IMR-90 (cell line): ENCODE measurements at regions not wholly inside any gene's neighbourhood (a gene's known extent, or its start where the extent isn't known, plus 50 kb on each side); places are given as distances from the start of the nearest gene placed in this dataset.

Experiments
- ATAC-seq: fragments of 200-7000 bp; cut with Tn5 transposase; 2 replicates; pipeline ENCODE4 v1.9.1; 2020; ENCODE audit warnings: low read depth, mild to moderate bottlenecking, moderate library complexity
- BruUV-seq: library from RNA; stranded (reverse); fragments of 400-500 nt; replicated peaks from 2 replicates; lab custom pipeline; 2021; lab: Mats Ljungman, UMichigan
- CTCF ChIA-PET: fragments of 300-600 bp; formaldehyde crosslinking; extraction: SDS; loops from one replicate; lab custom pipeline; 2021; ENCODE audit warnings: antibody characterized with exemption; lab: Yijun Ruan, JAX
- POLR2A ChIA-PET: fragments of 300-600 bp; sonication (Branson Sonifier 250); formaldehyde crosslinking; loops from one replicate; lab custom pipeline; 2022; ENCODE audit warnings: antibody characterized with exemption; ENCODE audit not compliant: unreplicated experiment; lab: Charles Lee
- DNase-seq: peaks from one replicate; pipeline ENCODE4 v3.0.0; 2013
- H2AFZ ChIP-seq: replicated peaks from 2 replicates; pipeline ENCODE3; 2013; ENCODE audit warnings: low read length, mild to moderate bottlenecking; ENCODE audit not compliant: poor library complexity
- H2AK5ac ChIP-seq: 2 replicates; pipeline ENCODE4 v1.6.1; 2013; ENCODE audit warnings: low read depth, low read length, inconsistent platforms
- H2AK9ac ChIP-seq: replicated peaks from 2 replicates; pipeline ENCODE3; 2013; ENCODE audit warnings: mild to moderate bottlenecking, low read depth, low read length, moderate library complexity; ENCODE audit not compliant: poor library complexity
- H2BK120ac ChIP-seq: 2 replicates; pipeline ENCODE4 v1.6.1; 2013; ENCODE audit warnings: low read depth, low read length, inconsistent platforms
- H2BK15ac ChIP-seq: 3 replicates; pipeline ENCODE4 v1.6.1; 2013; ENCODE audit warnings: low read depth, low read length, inconsistent platforms
- H2BK20ac ChIP-seq: 2 replicates; pipeline ENCODE4 v1.6.1; 2013; ENCODE audit warnings: low read depth, mild to moderate bottlenecking, inconsistent platforms, low read length, moderate library complexity
- H2BK5ac ChIP-seq: 2 replicates; pipeline ENCODE4 v1.6.1; 2013; ENCODE audit warnings: mild to moderate bottlenecking, low read depth, low read length, inconsistent platforms; ENCODE audit not compliant: poor library complexity, severe bottlenecking
- H3K14ac ChIP-seq: replicated peaks from 2 replicates; pipeline ENCODE4 v1.6.1; 2013; ENCODE audit warnings: low read depth, low read length, inconsistent platforms
- H3K18ac ChIP-seq: 2 replicates; pipeline ENCODE4 v1.6.1; 2013; ENCODE audit warnings: low read depth, low read length, control low read depth
- H3K23ac ChIP-seq: 2 replicates; pipeline ENCODE4 v1.6.1; 2013; ENCODE audit warnings: low read depth, low read length, inconsistent platforms
- H3K27ac ChIP-seq: 2 replicates; pipeline ENCODE4 v1.5.1; 2013; ENCODE audit warnings: mild to moderate bottlenecking, control low read depth, low read length; ENCODE audit not compliant: insufficient read depth
- H3K27me3 ChIP-seq: 2 replicates; pipeline ENCODE4 v1.6.1; 2013; ENCODE audit warnings: low read length; ENCODE audit not compliant: control insufficient read depth, insufficient read depth
- H3K36me3 ChIP-seq: 2 replicates; pipeline ENCODE4 v1.6.1; 2013; ENCODE audit warnings: low read length, mixed read lengths; ENCODE audit not compliant: control insufficient read depth, insufficient read depth
- H3K4ac ChIP-seq: 2 replicates; pipeline ENCODE4 v1.6.1; 2013; ENCODE audit warnings: low read depth, low read length, inconsistent platforms
- H3K4me1 ChIP-seq: 2 replicates; pipeline ENCODE4 v1.6.1; 2013; ENCODE audit warnings: low read length, mixed read lengths; ENCODE audit not compliant: control insufficient read depth, insufficient read depth
- H3K4me2 ChIP-seq: 2 replicates; pipeline ENCODE4 v1.6.1; 2013; ENCODE audit warnings: low read depth, mild to moderate bottlenecking, control low read depth, low read length, moderate library complexity
- H3K4me3 ChIP-seq: 2 replicates; pipeline ENCODE4 v1.5.1; 2013; ENCODE audit warnings: low read depth, mild to moderate bottlenecking, control low read depth, low read length, moderate library complexity; ENCODE audit not compliant: insufficient read depth
- H3K56ac ChIP-seq: 2 replicates; pipeline ENCODE4 v1.6.1; 2013; ENCODE audit warnings: low read length, inconsistent platforms; ENCODE audit not compliant: insufficient read depth; ENCODE audit errors: extremely low read depth
- H3K79me1 ChIP-seq, 2 experiments: 2 replicates each; pipeline ENCODE4 v1.6.1; 2013; ENCODE audit warnings: low read length in 2 of 2, inconsistent platforms in 1 of 2, low read depth in 1 of 2
- H3K9ac ChIP-seq: 2 replicates; pipeline ENCODE4 v1.6.1; 2013; ENCODE audit warnings: low read depth, low read length, control low read depth
- H3K9me1 ChIP-seq: 2 replicates; pipeline ENCODE4 v1.6.1; 2013; ENCODE audit warnings: low read length, inconsistent platforms; ENCODE audit not compliant: insufficient read depth
- H3K9me3 ChIP-seq: 2 replicates; pipeline ENCODE4 v1.6.1; 2013; ENCODE audit warnings: low read length; ENCODE audit not compliant: control insufficient read depth, insufficient read depth
- H4K20me1 ChIP-seq: 2 replicates; pipeline ENCODE4 v1.6.1; 2013; ENCODE audit warnings: low read length, inconsistent platforms; ENCODE audit not compliant: insufficient read depth
- H4K5ac ChIP-seq: 2 replicates; pipeline ENCODE4 v1.6.1; 2013; ENCODE audit warnings: mild to moderate bottlenecking, low read depth, low read length, control low read depth
- H4K8ac ChIP-seq, 2 experiments: 2 replicates each; pipeline ENCODE4 v1.6.1; 2013; ENCODE audit warnings: low read depth in 2 of 2, low read length in 2 of 2, control low read depth in 1 of 2, inconsistent platforms in 1 of 2
- H4K91ac ChIP-seq: 2 replicates; pipeline ENCODE4 v1.6.1; 2013; ENCODE audit warnings: low read depth, low read length, inconsistent platforms; ENCODE audit not compliant: insufficient read depth
- BHLHE40 ChIP-seq: fragments of 150-350 bp; IDR thresholded peaks from 2 replicates; pipeline ENCODE4 v1.6.1; 2016; ENCODE audit warnings: mild to moderate bottlenecking, low read depth, low read length
- CHD1 ChIP-seq: IDR thresholded peaks from 2 replicates; pipeline ENCODE4 v1.6.1; 2012; ENCODE audit warnings: low read depth, low read length, improper control_type of control experiment
- NFE2L2 ChIP-seq: fragments of 150-350 bp; IDR thresholded peaks from 2 replicates; pipeline ENCODE4 v1.6.1; 2016; ENCODE audit warnings: low read depth, mild to moderate bottlenecking, low read length
- POLR2A ChIP-seq: IDR thresholded peaks from 2 replicates; pipeline ENCODE4 v1.6.1; 2012; ENCODE audit warnings: mild to moderate bottlenecking, low read depth, low read length
- RAD21 ChIP-seq: IDR thresholded peaks from 2 replicates; pipeline ENCODE4 v1.6.1; 2012; ENCODE audit warnings: low read length, improper control_type of control experiment
- RFX5 ChIP-seq: IDR thresholded peaks from 2 replicates; pipeline ENCODE4 v1.8.0; 2012; ENCODE audit warnings: low read depth, mild to moderate bottlenecking, low read length, moderate library complexity
- USF2 ChIP-seq: fragments of 150-350 bp; IDR thresholded peaks from 2 replicates; pipeline ENCODE4 v1.6.1; 2017; ENCODE audit warnings: mild to moderate bottlenecking, antibody characterized with exemption, low read length, low read depth
- WGBS, 2 experiments: methylation state at CpG; one replicate each; pipeline versions ENCODE4 v1.1.5 to v1.1.7; 2013; ENCODE audit warnings: missing lambda C conversion rate in 2 of 2; ENCODE audit not compliant: insufficient read length in 1 of 2; ENCODE audit errors: extremely low coverage in 2 of 2; 5-methylcytosine and 5-hydroxymethylcytosine counted together
- dilution Hi-C: fragments of 300-500 bp; cut with HindIII; formaldehyde crosslinking; loops from one replicate; pipeline ENCODE4 v1.14.3; 2018; ENCODE audit warnings: low sequenced_read_pairs; ENCODE audit not compliant: unreplicated experiment
- in situ Hi-C: fragments of 300-500 bp; cut with MboI; formaldehyde crosslinking; loops from 3 replicates; pipeline ENCODE4 v1.14.3; 2019; ENCODE audit warnings: low sequenced_read_pairs, inconsistent platforms, mixed read lengths
- intact Hi-C: fragments of 100-400 bp; cut with micrococcal nuclease; formaldehyde crosslinking; loops from 2 replicates; pipeline ENCODE4 v1.10.0; 2022
- TF ChIP-seq, protein P1 (sequence below): conservative IDR thresholded peaks from 2 replicates; pipeline ENCODE4 v1.5.1; 2012; ENCODE audit warnings: mild to moderate bottlenecking, low read depth, low read length, improper control_type of control experiment

GRCh38 chr10:55280696-55281095, 479.7 kb upstream of the PCDH15 start:
- Histone ChIP-seq H2AFZ (no peak overlapping the region), H3K36me3 (no peaks in the 10 kb centered on the region), H3K4me2 (no peak overlapping the region), H3K27me3 (no peaks in the 10 kb centered on the region), H3K4me1 (no peaks in the 10 kb centered on the region), H3K9ac (no peak overlapping the region), H3K79me1 (no peaks in the 10 kb centered on the region), H2BK120ac (no peak overlapping the region), H2BK5ac (no peak overlapping the region), H3K56ac (no peak overlapping the region), H3K9me1 (no peaks in the 10 kb centered on the region), H4K5ac (no peak overlapping the region), H3K4ac (no peak overlapping the region), H2AK5ac (no peak overlapping the region), H2BK20ac (no peak overlapping the region), H2AK9ac (no peak overlapping the region), H2BK15ac (no peak overlapping the region), H3K27ac (no peak overlapping the region), H4K20me1 (no peaks in the 10 kb centered on the region), H3K4me3 (no peak overlapping the region), H3K18ac (no peak overlapping the region), H3K9me3 (peaks cover 2% of the 10 kb centered on the region; the same call in 1 of the 2 replicates), H3K14ac (no peak overlapping the region), H4K8ac (no peak overlapping the region), H3K23ac (no peak overlapping the region), H4K91ac (no peak overlapping the region)
- ATAC-seq = no peak
- CTCF ChIA-PET = no interaction called here
- no peak for DNase-seq
- BruUV-seq = no TSS peak
- in situ Hi-C loops (no loop called here), intact Hi-C loops (no loop called here), dilution Hi-C loops (no loop called here)
- POLR2A ChIA-PET = no interaction called here
- WGBS, 2 experiments = no CpG with 5 or more reads among the region's 1 CpG
- TF ChIP-seq POLR2A (no peak), RAD21 (no peak), CHD1 (no peak), NFE2L2 (no peak), USF2 (no peak), BHLHE40 (no peak), RFX5 (no peak)
- TF ChIP-seq, protein P1, sequence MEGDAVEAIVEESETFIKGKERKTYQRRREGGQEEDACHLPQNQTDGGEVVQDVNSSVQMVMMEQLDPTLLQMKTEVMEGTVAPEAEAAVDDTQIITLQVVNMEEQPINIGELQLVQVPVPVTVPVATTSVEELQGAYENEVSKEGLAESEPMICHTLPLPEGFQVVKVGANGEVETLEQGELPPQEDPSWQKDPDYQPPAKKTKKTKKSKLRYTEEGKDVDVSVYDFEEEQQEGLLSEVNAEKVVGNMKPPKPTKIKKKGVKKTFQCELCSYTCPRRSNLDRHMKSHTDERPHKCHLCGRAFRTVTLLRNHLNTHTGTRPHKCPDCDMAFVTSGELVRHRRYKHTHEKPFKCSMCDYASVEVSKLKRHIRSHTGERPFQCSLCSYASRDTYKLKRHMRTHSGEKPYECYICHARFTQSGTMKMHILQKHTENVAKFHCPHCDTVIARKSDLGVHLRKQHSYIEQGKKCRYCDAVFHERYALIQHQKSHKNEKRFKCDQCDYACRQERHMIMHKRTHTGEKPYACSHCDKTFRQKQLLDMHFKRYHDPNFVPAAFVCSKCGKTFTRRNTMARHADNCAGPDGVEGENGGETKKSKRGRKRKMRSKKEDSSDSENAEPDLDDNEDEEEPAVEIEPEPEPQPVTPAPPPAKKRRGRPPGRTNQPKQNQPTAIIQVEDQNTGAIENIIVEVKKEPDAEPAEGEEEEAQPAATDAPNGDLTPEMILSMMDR = no peak
